K562 (cell line): ENCODE measurements at regions not wholly inside any gene's neighbourhood (a gene's known extent, or its start where the extent isn't known, plus 50 kb on each side); places are given as distances from the start of the nearest gene placed in this dataset.

Experiments used
- ASH1L ChIP-seq: fragments of 450-650 bp; IDR thresholded peaks from 2 replicates; pipeline ENCODE4 v1.6.1; 2018; ENCODE audit warnings: borderline replicate concordance, mild to moderate bottlenecking, low read depth; ENCODE audit not compliant: partially characterized antibody
- BRCA1 ChIP-seq, 2 experiments: fragments of 450-650 bp in 1 of 2; sonication (generic) in 1 of 2; formaldehyde crosslinking in 1 of 2; IDR thresholded peaks; 2 replicates each; pipeline versions ENCODE4 v1.5.0 to v1.6.1; 2017 to 2020; ENCODE audit warnings: mild to moderate bottlenecking in 1 of 2, missing genetic modification reagents in 1 of 2
- EZH2 ChIP-seq: IDR thresholded peaks from 2 replicates; pipeline ENCODE4 v1.6.1; 2012; ENCODE audit warnings: low read depth, mild to moderate bottlenecking, inconsistent platforms, low read length, borderline replicate concordance
- KAT7 ChIP-seq: sonication (generic); formaldehyde crosslinking; IDR thresholded peaks from 2 replicates; pipeline ENCODE4 v1.8.0; 2022; ENCODE audit warnings: missing genetic modification reagents, mild to moderate bottlenecking, borderline replicate concordance
- MCM3 ChIP-seq: fragments of 450-650 bp; IDR thresholded peaks from 2 replicates; pipeline ENCODE4 v1.6.1; 2016
- MEF2A ChIP-seq: IDR thresholded peaks from 2 replicates; pipeline ENCODE4 v1.6.1; 2011; ENCODE audit warnings: low read depth, mild to moderate bottlenecking, low read length, moderate library complexity; ENCODE audit not compliant: control insufficient read depth
- MXI1 ChIP-seq: IDR thresholded peaks from 2 replicates; pipeline ENCODE4 v1.6.1; 2011; ENCODE audit warnings: low read depth, mild to moderate bottlenecking, improper control_type of control experiment, low read length
- RCOR1 ChIP-seq, 2 experiments: IDR thresholded peaks; 2 replicates each; pipeline ENCODE4 v1.6.1; 2012; ENCODE audit warnings: low read depth in 2 of 2, low read length in 2 of 2, borderline replicate concordance in 1 of 2, improper control_type of control experiment in 1 of 2
- ZNF436 ChIP-seq: fragments of 250-450, 450-650 bp; sonication (Bioruptor Pico); formaldehyde crosslinking; IDR thresholded peaks from 2 replicates; pipeline ENCODE4 v1.7.0; 2020; ENCODE audit warnings: mild to moderate bottlenecking
- TF ChIP-seq, protein P1 (sequence below), 3 experiments: IDR thresholded peaks in 2 of 3; conservative IDR thresholded peaks in 1 of 3; 2 replicates each; pipeline ENCODE4 v1.5.1; 2011 to 2012; ENCODE audit warnings: low read length in 3 of 3, mild to moderate bottlenecking in 3 of 3, control low read depth in 2 of 3, improper control_type of control experiment in 1 of 3, inconsistent platforms in 1 of 3, low read depth in 1 of 3, mixed read lengths in 1 of 3, moderate library complexity in 1 of 3; ENCODE audit not compliant: insufficient read depth in 2 of 3

DNA sequence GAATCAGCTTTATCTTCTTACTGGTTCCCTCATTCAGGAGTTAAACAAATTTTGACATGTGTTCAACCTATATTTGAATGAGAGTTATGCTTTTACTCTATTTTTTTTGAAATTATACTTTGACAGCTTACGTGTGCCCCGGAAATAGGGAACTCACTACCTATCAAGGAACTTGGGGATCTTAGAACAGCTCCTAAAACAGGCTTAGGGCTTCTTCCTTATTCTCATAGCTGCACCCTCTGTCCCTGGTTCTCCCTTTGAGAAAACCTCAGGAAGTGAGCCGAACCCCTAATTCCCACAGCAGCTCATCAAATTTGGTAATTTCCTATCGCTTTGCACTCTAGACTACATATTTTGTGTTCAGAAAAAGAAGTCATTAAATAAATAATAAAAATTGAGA is 81.2 kb upstream of the RUNX3 start:
- TF ChIP-seq, protein P1, sequence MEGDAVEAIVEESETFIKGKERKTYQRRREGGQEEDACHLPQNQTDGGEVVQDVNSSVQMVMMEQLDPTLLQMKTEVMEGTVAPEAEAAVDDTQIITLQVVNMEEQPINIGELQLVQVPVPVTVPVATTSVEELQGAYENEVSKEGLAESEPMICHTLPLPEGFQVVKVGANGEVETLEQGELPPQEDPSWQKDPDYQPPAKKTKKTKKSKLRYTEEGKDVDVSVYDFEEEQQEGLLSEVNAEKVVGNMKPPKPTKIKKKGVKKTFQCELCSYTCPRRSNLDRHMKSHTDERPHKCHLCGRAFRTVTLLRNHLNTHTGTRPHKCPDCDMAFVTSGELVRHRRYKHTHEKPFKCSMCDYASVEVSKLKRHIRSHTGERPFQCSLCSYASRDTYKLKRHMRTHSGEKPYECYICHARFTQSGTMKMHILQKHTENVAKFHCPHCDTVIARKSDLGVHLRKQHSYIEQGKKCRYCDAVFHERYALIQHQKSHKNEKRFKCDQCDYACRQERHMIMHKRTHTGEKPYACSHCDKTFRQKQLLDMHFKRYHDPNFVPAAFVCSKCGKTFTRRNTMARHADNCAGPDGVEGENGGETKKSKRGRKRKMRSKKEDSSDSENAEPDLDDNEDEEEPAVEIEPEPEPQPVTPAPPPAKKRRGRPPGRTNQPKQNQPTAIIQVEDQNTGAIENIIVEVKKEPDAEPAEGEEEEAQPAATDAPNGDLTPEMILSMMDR (IDR thresholded peaks at IDR 0.05 in 2 of 3, conservative IDR thresholded peaks at IDR 0.05 in 1 of 3; ENCODE audit: insufficient read depth in 2 of 3, low read depth in 1 of 3, low read length in 3 of 3), result no peak
- TF ChIP-seq KAT7 (CRISPR knock-in tag) (no peak), ZNF436 (no peak), MXI1 (no peak), BRCA1 (IDR thresholded peaks at IDR 0.05) (no peak), BRCA1 (CRISPR knock-in tag; IDR thresholded peaks at IDR 0.05) (no peak), ASH1L (no peak), RCOR1 (IDR thresholded peaks at IDR 0.05; ENCODE audit: borderline replicate concordance in 1 of 2, low read depth in 2 of 2, low read length in 2 of 2) (no peak), EZH2 (no peak), MCM3 (no peak), MEF2A (no peak)
